HG03135 (cell line): ENCODE measurements at regions not wholly inside any gene's neighbourhood (a gene's known extent, or its start where the extent isn't known, plus 50 kb on each side); places are given as distances from the start of the nearest gene placed in this dataset.

Experiments
- ATAC-seq: cut with Tn5 transposase; IDR thresholded peaks from one replicate; pipeline ENCODE4 v1.9.1; 2021; ENCODE audit warnings: mild to moderate bottlenecking, moderate library complexity; ENCODE audit not compliant: unreplicated experiment

GRCh38 chr5:62729675-62730074 is 151.1 kb downstream of the LRRC70 start:
- no peak for ATAC-seq

GRCh38 chr5:62727861-62728260 is 149.2 kb downstream of the LRRC70 start:
- ATAC-seq: no peak

GRCh38 chr5:62727184-62727583 is 148.6 kb downstream of the LRRC70 start:
- no peak for ATAC-seq

GRCh38 chr5:62722360-62722759 is 143.7 kb downstream of the LRRC70 start:
- ATAC-seq: no peak

GRCh38 chr5:62720031-62720441 is 141.4 kb downstream of the LRRC70 start:
- ATAC-seq: peak; percentile 99

- ATAC-seq: no peak
Observed at GRCh38 chr5:62719061-62719720, 140.6 kb downstream of the LRRC70 start.

GRCh38 chr5:62718324-62718723 is 139.7 kb downstream of the LRRC70 start:
- no peak for ATAC-seq

- ATAC-seq: no peak
Observed at GRCh38 chr5:62717301-62717933, 138.8 kb downstream of the LRRC70 start.

GRCh38 chr5:62714296-62714695 is 135.7 kb downstream of the LRRC70 start:
- ATAC-seq: no peak

GRCh38 chr5:62708481-62709325 is 130.1 kb downstream of the LRRC70 start:
- no peak for ATAC-seq

GRCh38 chr5:62707563-62707962 is 128.9 kb downstream of the LRRC70 start:
- no peak for ATAC-seq

GRCh38 chr5:62707131-62707530 is 128.5 kb downstream of the LRRC70 start:
- no peak for ATAC-seq

GRCh38 chr5:62705022-62705421 is 126.4 kb downstream of the LRRC70 start:
- no peak for ATAC-seq

- no peak for ATAC-seq
Observed at GRCh38 chr5:62702126-62702525, 123.5 kb downstream of the LRRC70 start.

- ATAC-seq: no peak
Observed at GRCh38 chr5:62701036-62701435, 122.4 kb downstream of the LRRC70 start.

- no peak for ATAC-seq
Observed at GRCh38 chr5:62698756-62699155, 120.1 kb downstream of the LRRC70 start.

GRCh38 chr5:62695274-62695673 is 116.7 kb downstream of the LRRC70 start:
- ATAC-seq: no peak

GRCh38 chr5:62692946-62693713 is 114.5 kb downstream of the LRRC70 start:
- ATAC-seq: no peak

- ATAC-seq: no peak
Observed at GRCh38 chr5:62691946-62692345, 113.3 kb downstream of the LRRC70 start.

GRCh38 chr5:62690421-62690820 is 111.8 kb downstream of the LRRC70 start:
- ATAC-seq: peak; percentile 19
